Esophagus squamous epithelium (tissue), 5 donors: ENCODE measurements at regions not wholly inside any gene's neighbourhood (a gene's known extent, or its start where the extent isn't known, plus 50 kb on each side); places are given as distances from the start of the nearest gene placed in this dataset.

Experiments
- DNase-seq: peaks from one replicate; lab custom pipeline; 2025; lab: John Stamatoyannopoulos, UW
- H3K27ac ChIP-seq, 4 donors: fragments of 200-600 bp; sonication (generic); one replicate each; pipeline ENCODE4 v1.5.1; 2016 to 2019; ENCODE audit warnings: mild to moderate bottlenecking in 1 of 4
- H3K27me3 ChIP-seq, 4 donors: fragments of 200-600 bp; sonication (generic); 1 replicate in 3 of 4; 2 replicates in 1 of 4; pipeline versions ENCODE4 v1.5.1 to v1.6.0; 2017 to 2021; ENCODE audit warnings: antibody characterized with exemption in 1 of 4
- H3K36me3 ChIP-seq, 3 donors: fragments of 200-600 bp; sonication (generic); one replicate each; pipeline ENCODE4 v1.5.1; 2016 to 2019
- H3K4me1 ChIP-seq, 3 donors: fragments of 200-600 bp; sonication (generic); one replicate each; pipeline ENCODE4 v1.5.1; 2017 to 2019
- H3K4me3 ChIP-seq, 4 donors: fragments of 200-600 bp; sonication (generic); 1 replicate in 3 of 4; 2 replicates in 1 of 4; pipeline ENCODE4 v1.5.1; 2016 to 2019; ENCODE audit warnings: mild to moderate bottlenecking in 2 of 4, moderate library complexity in 1 of 4
- H3K9me3 ChIP-seq, 3 donors: fragments of 200-600 bp; sonication (generic); one replicate each; pipeline ENCODE4 v1.5.1; 2016 to 2019
- POLR2A ChIP-seq, 4 donors: fragments of 450-650 bp; IDR thresholded peaks; one replicate each; pipeline ENCODE4 v1.6.1; 2017; ENCODE audit warnings: antibody characterized with exemption in 4 of 4, mild to moderate bottlenecking in 4 of 4, moderate library complexity in 3 of 4
- WGBS, 2 donors: methylation state at CpG; one replicate each; pipeline ENCODE4 v1.1.5; 2018; 5-methylcytosine and 5-hydroxymethylcytosine counted together
- intact Hi-C: fragments of 100-400 bp; cut with DNase I; formaldehyde crosslinking; loops from one replicate; pipeline ENCODE4 v1.15.0; 2022
- TF ChIP-seq, protein P1 (sequence below), 6 experiments: fragments of 450-650 bp in 4 of 6; fragments of 200-600 bp in 2 of 6; sonication (generic) in 2 of 6; IDR thresholded peaks; one replicate each; pipeline ENCODE4 v1.5.1; 2016 to 2019; ENCODE audit warnings: antibody characterized with exemption in 6 of 6, mild to moderate bottlenecking in 4 of 6, moderate library complexity in 4 of 6
- donor health status: DM: yes; HTN: yes; CAD: no.

DNA sequence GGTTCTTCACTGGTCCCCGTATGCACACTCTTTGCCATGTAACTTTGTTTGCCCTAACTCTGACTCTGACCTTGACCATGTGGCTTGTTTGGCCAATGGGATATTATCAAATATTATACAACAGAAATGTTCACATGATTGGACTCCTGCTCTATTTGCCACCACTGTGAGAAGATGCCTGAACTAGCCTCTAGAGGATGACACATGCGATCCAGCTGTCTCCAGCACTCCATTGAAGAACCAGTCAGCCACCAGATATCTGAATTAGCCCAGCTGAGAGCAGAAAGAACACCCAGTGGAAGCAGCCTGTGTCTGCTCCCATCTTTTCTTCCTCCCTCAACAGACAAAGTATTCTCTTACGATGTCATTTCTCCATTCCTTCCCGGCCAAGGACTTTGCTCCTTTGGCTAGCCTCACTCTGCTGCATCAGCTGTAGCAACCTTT, 412.1 kb downstream of the IRS1 start:
- intact Hi-C loops: no loop called here
- Histone ChIP-seq H3K4me1 (no peaks in the 10 kb centered on the region), H3K36me3 (no peaks in the 10 kb centered on the region), H3K4me3 (no peak overlapping the region), H3K9me3 (no peaks in the 10 kb centered on the region), H3K27ac (no peak overlapping the region), H3K27me3 (no peaks in the 10 kb centered on the region)
- no peak for DNase-seq
- TF ChIP-seq, protein P1, sequence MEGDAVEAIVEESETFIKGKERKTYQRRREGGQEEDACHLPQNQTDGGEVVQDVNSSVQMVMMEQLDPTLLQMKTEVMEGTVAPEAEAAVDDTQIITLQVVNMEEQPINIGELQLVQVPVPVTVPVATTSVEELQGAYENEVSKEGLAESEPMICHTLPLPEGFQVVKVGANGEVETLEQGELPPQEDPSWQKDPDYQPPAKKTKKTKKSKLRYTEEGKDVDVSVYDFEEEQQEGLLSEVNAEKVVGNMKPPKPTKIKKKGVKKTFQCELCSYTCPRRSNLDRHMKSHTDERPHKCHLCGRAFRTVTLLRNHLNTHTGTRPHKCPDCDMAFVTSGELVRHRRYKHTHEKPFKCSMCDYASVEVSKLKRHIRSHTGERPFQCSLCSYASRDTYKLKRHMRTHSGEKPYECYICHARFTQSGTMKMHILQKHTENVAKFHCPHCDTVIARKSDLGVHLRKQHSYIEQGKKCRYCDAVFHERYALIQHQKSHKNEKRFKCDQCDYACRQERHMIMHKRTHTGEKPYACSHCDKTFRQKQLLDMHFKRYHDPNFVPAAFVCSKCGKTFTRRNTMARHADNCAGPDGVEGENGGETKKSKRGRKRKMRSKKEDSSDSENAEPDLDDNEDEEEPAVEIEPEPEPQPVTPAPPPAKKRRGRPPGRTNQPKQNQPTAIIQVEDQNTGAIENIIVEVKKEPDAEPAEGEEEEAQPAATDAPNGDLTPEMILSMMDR (IDR thresholded peaks at IDR 0.05): no peak
- WGBS, 2 donors: 84 to 87% methylated on average over 4 of the region's 4 CpGs

DNA sequence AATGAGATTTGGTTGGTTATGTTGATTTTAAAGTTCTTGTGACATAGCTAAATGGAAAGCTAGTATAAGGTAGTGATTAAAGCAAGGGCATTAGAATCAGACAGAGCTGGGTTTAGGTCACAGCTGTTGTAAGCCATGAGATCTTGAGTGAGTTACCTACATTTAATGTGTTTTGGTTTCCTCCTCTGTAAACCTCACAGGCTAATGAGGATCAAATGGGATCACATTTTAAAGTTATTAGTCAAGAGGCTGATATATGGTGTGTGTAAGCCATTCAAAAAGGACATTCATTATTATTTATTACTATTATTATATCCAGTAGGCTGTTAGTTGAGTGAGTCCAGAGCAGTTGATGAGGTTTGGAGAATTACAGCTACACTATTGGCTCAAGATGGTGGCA, 416.2 kb downstream of the IRS1 start:
- TF ChIP-seq POLR2A (IDR thresholded peaks at IDR 0.05): no peak
- TF ChIP-seq, protein P1 (IDR thresholded peaks at IDR 0.05): no peak
- Histone ChIP-seq H3K4me1 (peaks cover 0 to 3% (median 0%) of the 10 kb centered on the region in 3 donors), H3K36me3 (no peaks in the 10 kb centered on the region), H3K27me3 (no peaks in the 10 kb centered on the region), H3K9me3 (no peaks in the 10 kb centered on the region), H3K4me3 (no peak overlapping the region), H3K27ac (no peak overlapping the region)
- DNase-seq: no peak
- intact Hi-C loops: no loop called here

DNA sequence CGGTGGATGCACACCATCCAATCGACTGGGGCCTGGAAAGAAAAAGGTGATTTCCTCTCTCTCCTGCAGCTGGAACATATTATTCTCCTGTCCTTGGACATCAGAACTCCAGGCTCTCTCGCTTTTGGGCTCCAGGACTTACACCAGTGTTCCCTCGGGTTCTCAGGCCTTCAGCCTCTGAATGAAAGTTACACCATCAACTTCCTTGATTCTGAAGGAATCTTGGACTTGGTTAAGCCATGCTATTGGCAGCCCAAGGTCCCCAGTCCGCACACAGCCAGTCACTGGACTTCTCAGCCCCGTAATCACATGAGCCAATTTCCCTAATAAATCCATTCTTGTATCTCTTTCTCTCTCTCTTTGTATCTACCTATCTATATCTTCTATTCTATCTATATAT, 418.9 kb downstream of the IRS1 start:
- TF ChIP-seq POLR2A (IDR thresholded peaks at IDR 0.05): no peak
- TF ChIP-seq, protein P1 (IDR thresholded peaks at IDR 0.05): no peak
- WGBS, 2 donors: 82 to 91% methylated on average over 6 of the region's 6 CpGs
- intact Hi-C loops: no loop called here
- no peak overlapping the region for H3K27ac ChIP-seq
- H3K36me3 ChIP-seq: no peaks in the 10 kb centered on the region
- H3K9me3 ChIP-seq: no peaks in the 10 kb centered on the region
- DNase-seq: no peak
- H3K27me3 ChIP-seq: no peaks in the 10 kb centered on the region
- H3K4me3 ChIP-seq: no peak overlapping the region
- H3K4me1 ChIP-seq: peaks cover 0 to 3% (median 0%) of the 10 kb centered on the region in 3 donors

DNA sequence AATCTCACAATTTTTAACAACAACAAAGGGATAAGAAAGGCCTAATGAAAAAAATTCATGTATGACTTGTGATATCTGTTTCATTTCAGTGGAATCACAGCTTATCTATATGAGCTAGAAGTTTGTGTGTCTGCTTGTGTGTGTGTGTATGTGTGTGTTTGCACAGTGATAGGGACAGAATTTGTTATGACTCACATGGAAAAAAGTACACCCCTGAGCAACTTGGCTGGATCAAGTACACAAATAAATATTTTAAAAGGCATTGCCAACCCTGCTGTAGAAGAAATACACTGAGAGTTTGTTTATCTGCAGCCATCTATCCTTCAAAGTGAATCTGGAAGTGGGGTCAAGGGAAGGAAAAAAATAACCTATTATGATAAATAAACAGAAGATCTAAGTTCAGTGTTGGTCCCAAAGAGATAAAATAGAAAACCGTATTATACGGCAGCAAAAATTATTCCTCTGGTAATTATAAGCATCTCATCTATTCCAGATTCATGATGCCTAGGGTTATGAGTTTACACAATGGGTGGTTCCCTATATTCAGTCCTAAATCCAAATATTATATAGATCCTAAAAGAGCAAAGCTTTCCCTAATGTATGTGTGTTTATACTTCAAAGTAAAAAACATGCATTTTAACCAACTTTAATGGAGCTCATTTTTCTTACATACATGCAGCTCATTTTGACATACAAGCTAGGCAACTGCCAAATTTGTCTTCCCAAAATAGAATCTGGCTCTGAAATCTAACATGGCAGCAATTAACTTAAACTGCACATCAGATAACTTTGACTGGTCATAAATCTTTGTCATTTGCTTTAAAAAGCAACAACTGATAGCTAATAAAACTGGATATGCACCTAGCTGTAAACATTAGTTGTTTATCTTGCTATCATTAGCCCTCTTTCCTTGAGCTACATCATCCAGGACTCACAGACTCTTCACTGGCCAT, 420.6 kb downstream of the IRS1 start:
- no peaks in the 10 kb centered on the region for H3K36me3 ChIP-seq
- peaks cover 0 to 3% (median 0%) of the 10 kb centered on the region in 3 donors for H3K4me1 ChIP-seq
- TF ChIP-seq, protein P1 (IDR thresholded peaks at IDR 0.05): no peak
- no peak for TF ChIP-seq POLR2A (IDR thresholded peaks at IDR 0.05)
- H3K9me3 ChIP-seq: no peaks in the 10 kb centered on the region
- no peaks in the 10 kb centered on the region for H3K27me3 ChIP-seq
- intact Hi-C loops: no loop called here
- 64 to 68% methylated on average over 2 of the region's 2 CpGs for WGBS, 2 donors
- H3K4me3 ChIP-seq: no peak overlapping the region
- DNase-seq: no peak
- no peak overlapping the region for H3K27ac ChIP-seq

DNA sequence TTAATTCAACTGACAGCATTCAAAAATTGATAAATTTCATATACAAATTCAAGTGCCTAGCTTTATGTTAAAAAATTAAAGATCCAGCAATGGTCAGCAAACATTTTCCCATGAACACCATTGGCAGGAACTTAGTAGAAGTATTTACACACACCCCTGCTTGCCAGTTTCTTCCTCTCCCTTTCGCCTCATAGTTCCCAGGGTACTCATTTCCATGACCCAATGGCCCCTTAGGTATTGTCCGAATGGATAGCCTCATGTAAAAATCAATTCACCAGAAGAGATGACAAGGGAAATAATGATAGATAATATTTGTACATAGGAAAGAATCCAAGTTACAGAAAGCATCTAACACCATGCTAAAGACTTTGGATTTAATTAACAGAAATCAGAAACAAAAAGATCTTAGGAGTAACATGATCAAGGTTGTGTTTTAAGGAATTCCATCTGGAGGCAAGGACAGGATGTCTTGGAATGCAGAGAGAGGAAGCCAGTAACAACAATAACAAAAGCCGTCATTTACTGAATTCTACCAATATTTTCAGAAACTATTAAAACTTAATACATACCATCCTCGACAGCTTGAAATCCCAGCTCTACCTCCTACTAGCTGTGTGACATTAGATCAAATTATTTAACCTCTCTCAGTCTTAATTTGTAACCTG, 423.0 kb downstream of the IRS1 start:
- TF ChIP-seq POLR2A (IDR thresholded peaks at IDR 0.05): no peak
- TF ChIP-seq, protein P1 (IDR thresholded peaks at IDR 0.05): no peak

More for the DNA sequence above, 423.0 kb downstream of the IRS1 start:
- Histone ChIP-seq H3K4me3 (no peak overlapping the region), H3K27me3 (no peaks in the 10 kb centered on the region), H3K27ac (no peak overlapping the region), H3K4me1 (peaks cover 0 to 3% (median 0%) of the 10 kb centered on the region in 3 donors), H3K36me3 (no peaks in the 10 kb centered on the region), H3K9me3 (no peaks in the 10 kb centered on the region)
- no peak for DNase-seq
- 61 to 71% methylated on average over 4 of the region's 4 CpGs for WGBS, 2 donors
- intact Hi-C loops: no loop called here
